ENCODE measurements at regions not wholly inside any gene's neighbourhood (a gene's known extent, or its start where the extent isn't known, plus 50 kb on each side); places are given as distances from the start of the nearest gene placed in this dataset.

- H3K4me1 Mint-ChIP-seq (ENCODE audit: low read depth): no peaks in the 10 kb centered on the region
- no peak for DNase-seq
- TF ChIP-seq CTCF (IDR thresholded peaks at IDR 0.05): no peak
- no peaks in the 10 kb centered on the region for H3K9me3 Mint-ChIP-seq
- no peak overlapping the region for H3K4me3 Mint-ChIP-seq
- no peak overlapping the region for H3K27ac Mint-ChIP-seq
- peaks cover 9% of the 10 kb centered on the region for H3K27me3 Mint-ChIP-seq (ENCODE audit: insufficient read depth)
- H3K36me3 Mint-ChIP-seq (ENCODE audit: low read depth): no peaks in the 10 kb centered on the region
Observed at GRCh38 chr12:125201090-125201489, 135.9 kb downstream of the AACS start.

- TF ChIP-seq CTCF (IDR thresholded peaks at IDR 0.05): no peak
- Mint-ChIP-seq H3K4me3 (no peak overlapping the region), H3K27me3 (ENCODE audit: insufficient read depth) (peaks cover 9% of the 10 kb centered on the region), H3K36me3 (ENCODE audit: low read depth) (no peaks in the 10 kb centered on the region), H3K9me3 (no peaks in the 10 kb centered on the region), H3K4me1 (ENCODE audit: low read depth) (no peaks in the 10 kb centered on the region), H3K27ac (no peak overlapping the region)
- DNase-seq: no peak
Observed at GRCh38 chr12:125201940-125202339, 136.7 kb downstream of the AACS start.

GRCh38 chr12:125202421-125202820 lies 137.2 kb downstream of the AACS start:
- no peaks in the 10 kb centered on the region for H3K4me1 Mint-ChIP-seq (ENCODE audit: low read depth)
- no peak for DNase-seq
- H3K27ac Mint-ChIP-seq: no peak overlapping the region
- no peak overlapping the region for H3K4me3 Mint-ChIP-seq
- no peaks in the 10 kb centered on the region for H3K9me3 Mint-ChIP-seq
- no peaks in the 10 kb centered on the region for H3K36me3 Mint-ChIP-seq (ENCODE audit: low read depth)
- H3K27me3 Mint-ChIP-seq (ENCODE audit: insufficient read depth): peaks cover 7% of the 10 kb centered on the region
- no peak for TF ChIP-seq CTCF (IDR thresholded peaks at IDR 0.05)

GRCh38 chr12:125203145-125203765 lies 138.0 kb downstream of the AACS start:
- peaks cover 7% of the 10 kb centered on the region for H3K27me3 Mint-ChIP-seq (ENCODE audit: insufficient read depth)

GRCh38 chr12:125205386-125205785 lies 140.2 kb downstream of the AACS start:
- H3K9me3 Mint-ChIP-seq: no peaks in the 10 kb centered on the region
- DNase-seq: no peak
- H3K36me3 Mint-ChIP-seq (ENCODE audit: low read depth): no peaks in the 10 kb centered on the region
- no peak overlapping the region for H3K27ac Mint-ChIP-seq
- H3K4me3 Mint-ChIP-seq: no peak overlapping the region
- TF ChIP-seq CTCF (IDR thresholded peaks at IDR 0.05): no peak
- H3K4me1 Mint-ChIP-seq (ENCODE audit: low read depth): no peaks in the 10 kb centered on the region
- peaks cover 16% of the 10 kb centered on the region for H3K27me3 Mint-ChIP-seq (ENCODE audit: insufficient read depth)

More at GRCh38 chr12:125203145-125203765, 138.0 kb downstream of the AACS start:
- no peak for DNase-seq
- Mint-ChIP-seq H3K4me1 (ENCODE audit: low read depth) (no peaks in the 10 kb centered on the region), H3K36me3 (ENCODE audit: low read depth) (no peaks in the 10 kb centered on the region), H3K9me3 (no peaks in the 10 kb centered on the region), H3K4me3 (no peak overlapping the region), H3K27ac (no peak overlapping the region)
- TF ChIP-seq CTCF (IDR thresholded peaks at IDR 0.05): peak; percentile 72

GRCh38 chr12:125206711-125207110 lies 141.5 kb downstream of the AACS start:
- DNase-seq: no peak
- no peaks in the 10 kb centered on the region for H3K36me3 Mint-ChIP-seq (ENCODE audit: low read depth)
- H3K27me3 Mint-ChIP-seq (ENCODE audit: insufficient read depth): peaks cover 21% of the 10 kb centered on the region
- H3K27ac Mint-ChIP-seq: no peak overlapping the region
- H3K4me3 Mint-ChIP-seq: no peak overlapping the region
- H3K4me1 Mint-ChIP-seq (ENCODE audit: low read depth): no peaks in the 10 kb centered on the region
- no peak for TF ChIP-seq CTCF (IDR thresholded peaks at IDR 0.05)
- H3K9me3 Mint-ChIP-seq: no peaks in the 10 kb centered on the region
